ENCODE measurements at regions not wholly inside any gene's neighbourhood (a gene's known extent, or its start where the extent isn't known, plus 50 kb on each side); places are given as distances from the start of the nearest gene placed in this dataset.

DNA sequence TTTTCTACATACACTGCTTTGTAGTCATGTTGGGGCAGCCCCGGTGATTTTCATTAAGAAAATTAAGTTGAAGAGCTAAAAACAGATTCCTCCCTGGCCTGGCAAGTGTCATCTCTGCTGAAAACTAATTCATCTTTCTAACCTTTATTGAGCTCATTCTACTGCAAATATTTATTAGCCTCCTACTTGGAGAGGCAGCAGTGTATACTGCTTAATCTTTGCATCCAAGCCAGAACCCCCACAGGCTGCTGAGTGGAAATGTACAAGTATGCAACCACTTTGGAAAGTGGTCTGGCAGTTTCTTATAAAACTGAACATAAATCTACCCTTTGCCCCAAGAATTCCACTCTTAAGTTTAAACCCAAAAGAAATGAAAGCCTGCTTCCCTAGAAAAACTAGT lies 223.4 kb downstream of the DRD1 start:
- H3K4me3 ChIP-seq (ENCODE audit: low read length), result no peak overlapping the region
- TF ChIP-seq, protein P1, sequence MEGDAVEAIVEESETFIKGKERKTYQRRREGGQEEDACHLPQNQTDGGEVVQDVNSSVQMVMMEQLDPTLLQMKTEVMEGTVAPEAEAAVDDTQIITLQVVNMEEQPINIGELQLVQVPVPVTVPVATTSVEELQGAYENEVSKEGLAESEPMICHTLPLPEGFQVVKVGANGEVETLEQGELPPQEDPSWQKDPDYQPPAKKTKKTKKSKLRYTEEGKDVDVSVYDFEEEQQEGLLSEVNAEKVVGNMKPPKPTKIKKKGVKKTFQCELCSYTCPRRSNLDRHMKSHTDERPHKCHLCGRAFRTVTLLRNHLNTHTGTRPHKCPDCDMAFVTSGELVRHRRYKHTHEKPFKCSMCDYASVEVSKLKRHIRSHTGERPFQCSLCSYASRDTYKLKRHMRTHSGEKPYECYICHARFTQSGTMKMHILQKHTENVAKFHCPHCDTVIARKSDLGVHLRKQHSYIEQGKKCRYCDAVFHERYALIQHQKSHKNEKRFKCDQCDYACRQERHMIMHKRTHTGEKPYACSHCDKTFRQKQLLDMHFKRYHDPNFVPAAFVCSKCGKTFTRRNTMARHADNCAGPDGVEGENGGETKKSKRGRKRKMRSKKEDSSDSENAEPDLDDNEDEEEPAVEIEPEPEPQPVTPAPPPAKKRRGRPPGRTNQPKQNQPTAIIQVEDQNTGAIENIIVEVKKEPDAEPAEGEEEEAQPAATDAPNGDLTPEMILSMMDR (IDR thresholded peaks at IDR 0.05; ENCODE audit: insufficient read depth, low read depth, low read length, missing control alignments), result no peak
- no peak for DNase-seq (ENCODE audit: low read depth)

DNA sequence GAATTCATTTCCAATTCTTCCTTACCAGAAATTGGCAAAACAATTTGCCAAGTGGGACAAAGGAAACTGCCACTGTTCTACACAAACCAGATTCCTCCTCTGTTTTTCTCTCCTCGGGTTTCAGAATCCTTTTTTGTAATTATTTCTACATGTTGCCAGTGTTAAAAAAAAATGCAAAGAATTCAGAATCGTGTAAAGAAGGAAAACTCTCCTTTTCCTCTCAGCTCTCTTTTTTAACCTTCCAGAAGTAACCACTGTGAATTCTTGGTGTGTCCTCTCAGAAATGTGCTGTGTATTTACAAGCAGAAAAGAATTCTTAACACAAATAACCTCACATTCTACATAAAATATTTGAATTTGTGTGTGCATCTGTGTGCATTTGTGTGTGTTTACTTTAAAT lies 224.6 kb downstream of the DRD1 start:
- TF ChIP-seq, protein P1 (IDR thresholded peaks at IDR 0.05; ENCODE audit: insufficient read depth, low read depth, low read length, missing control alignments), result no peak
- DNase-seq (ENCODE audit: low read depth), result no peak
- no peak overlapping the region for H3K4me3 ChIP-seq (ENCODE audit: low read length)

DNA sequence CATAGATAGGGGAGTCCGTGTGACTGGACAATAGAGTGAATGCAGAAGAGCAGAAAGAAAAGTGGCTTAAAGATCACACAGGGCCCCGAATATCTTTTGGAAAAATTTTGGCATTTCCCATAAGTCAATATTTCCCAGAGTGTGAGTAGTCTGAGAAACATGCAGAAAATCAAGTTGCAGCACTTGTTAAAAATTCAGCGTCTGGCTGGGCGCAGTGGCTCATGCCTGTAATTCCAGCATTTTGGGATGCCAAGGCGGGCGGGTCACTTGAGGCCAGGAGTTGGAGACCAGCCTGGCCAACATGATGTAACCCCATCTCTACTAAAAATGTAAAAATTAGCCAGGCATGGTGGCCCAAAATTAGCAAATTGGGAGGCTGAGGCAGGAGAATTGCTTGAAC lies 227.0 kb downstream of the DRD1 start:
- no peak for DNase-seq (ENCODE audit: low read depth)
- H3K4me3 ChIP-seq (ENCODE audit: low read length), result no peak overlapping the region
- TF ChIP-seq, protein P1 (IDR thresholded peaks at IDR 0.05; ENCODE audit: insufficient read depth, low read depth, low read length, missing control alignments), result no peak

DNA sequence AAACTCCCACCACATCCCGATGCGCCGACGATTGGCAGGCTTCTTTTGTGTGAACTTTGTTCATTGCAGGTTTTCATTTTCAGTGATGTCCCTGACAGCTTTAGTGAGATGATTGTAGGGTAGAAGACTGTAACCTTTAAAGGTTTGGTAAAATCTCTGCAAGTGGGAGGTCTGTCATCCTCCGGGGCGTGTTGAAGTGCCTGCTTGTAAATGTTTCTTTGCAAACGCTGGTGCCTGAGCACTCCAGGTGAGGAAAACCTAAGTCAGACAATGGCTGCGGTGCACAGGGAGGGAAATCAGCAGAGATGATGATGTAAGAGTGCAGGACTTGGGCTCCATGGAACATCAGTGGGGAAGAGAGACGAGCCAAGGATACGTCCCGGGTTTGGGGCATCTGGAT lies 228.1 kb downstream of the DRD1 start:
- no peak overlapping the region for H3K4me3 ChIP-seq (ENCODE audit: low read length)
- no peak for DNase-seq (ENCODE audit: low read depth)
- TF ChIP-seq, protein P1 (IDR thresholded peaks at IDR 0.05; ENCODE audit: insufficient read depth, low read depth, low read length, missing control alignments), result no peak

DNA sequence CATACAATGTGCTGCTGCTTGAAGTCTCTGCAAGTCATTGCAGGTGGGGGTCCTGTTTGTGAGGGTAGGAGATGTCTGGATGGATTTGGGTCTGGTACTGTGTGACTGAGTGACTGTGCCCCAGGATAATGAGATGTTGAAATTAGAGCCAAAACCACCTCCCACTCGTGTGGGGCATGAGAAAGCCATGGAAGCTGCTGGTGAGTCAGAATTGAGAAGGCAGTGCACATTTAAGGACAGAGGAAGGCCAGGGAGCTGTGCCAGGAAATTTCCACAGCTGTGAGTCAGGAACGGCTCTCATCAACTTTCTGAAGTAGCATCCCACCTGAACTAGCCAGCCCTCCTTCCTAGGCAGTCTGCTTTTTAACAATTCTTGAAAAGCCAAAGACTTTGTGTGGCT lies 229.8 kb downstream of the DRD1 start:
- DNase-seq (ENCODE audit: low read depth), result peak; percentile 14
- no peak overlapping the region for H3K4me3 ChIP-seq (ENCODE audit: low read length)
- TF ChIP-seq, protein P1 (IDR thresholded peaks at IDR 0.05; ENCODE audit: insufficient read depth, low read depth, low read length, missing control alignments), result no peak

DNA sequence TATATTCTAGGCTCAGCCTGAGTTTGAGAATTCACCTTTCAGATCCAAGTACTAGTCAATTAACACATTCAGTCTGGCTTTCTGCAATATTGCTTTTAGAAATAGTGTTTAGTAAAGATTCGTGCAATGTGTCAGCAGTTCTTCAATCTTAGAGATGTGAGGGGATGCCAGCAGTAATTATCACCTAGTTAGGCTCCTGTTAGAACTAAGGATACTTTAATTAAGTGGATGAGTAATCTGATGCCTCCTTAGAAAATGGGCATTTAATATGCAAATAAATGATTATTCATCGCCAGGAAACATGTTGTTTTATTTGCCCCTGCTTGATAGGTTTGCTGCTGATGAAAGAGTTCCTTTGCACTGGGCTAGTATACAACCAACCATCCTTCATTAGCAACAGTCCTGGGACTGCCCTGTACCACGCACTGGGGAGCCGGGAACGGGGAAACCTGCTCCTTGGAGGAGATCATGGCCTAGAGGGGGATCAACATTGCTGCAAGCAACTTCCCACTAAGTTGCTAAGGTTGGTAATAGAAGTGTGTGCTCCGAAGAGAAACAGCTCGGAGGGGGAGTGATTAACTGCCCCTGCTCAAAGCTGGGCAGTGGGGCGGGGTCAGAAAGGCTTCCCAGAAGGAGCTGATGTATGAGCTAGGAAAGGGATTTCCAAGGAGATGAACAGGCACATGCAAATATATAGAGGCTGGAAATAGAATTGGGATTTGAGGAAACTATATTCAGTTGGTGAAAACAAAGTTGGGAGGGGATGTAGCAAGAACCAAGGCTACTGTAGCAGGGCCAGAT lies 231.8 kb downstream of the DRD1 start:
- no peak for DNase-seq (ENCODE audit: low read depth)
- H3K4me3 ChIP-seq (ENCODE audit: low read length), result no peak overlapping the region
- TF ChIP-seq, protein P1 (IDR thresholded peaks at IDR 0.05; ENCODE audit: insufficient read depth, low read depth, low read length, missing control alignments), result no peak

Data from epithelial cell of esophagus (primary cell).